ENCODE measurements at regions not wholly inside any gene's neighbourhood (a gene's known extent, or its start where the extent isn't known, plus 50 kb on each side); places are given as distances from the start of the nearest gene placed in this dataset.

- Histone ChIP-seq H3K14ac (ENCODE audit: insufficient read depth, low read length) (no peak overlapping the region), H3K79me2 (ENCODE audit: insufficient read depth, low read length) (no peaks in the 10 kb centered on the region), H3K27me3 (ENCODE audit: insufficient read depth, low read length) (peaks cover 2% of the 10 kb centered on the region; the same call in 1 of the 2 replicates), H4K20me1 (ENCODE audit: control insufficient read depth, insufficient read depth, insufficient read length) (no peaks in the 10 kb centered on the region), H4K5ac (ENCODE audit: insufficient read length, low read depth, low read length) (no peak overlapping the region), H2BK120ac (ENCODE audit: low read depth, low read length, poor library complexity, severe bottlenecking) (no peak overlapping the region), H3K18ac (ENCODE audit: insufficient read length, low read depth, low read length) (no peak overlapping the region), H4K91ac (ENCODE audit: insufficient read length, low read depth, low read length) (no peak overlapping the region), H2BK5ac (ENCODE audit: insufficient read length, low read length) (no peak overlapping the region), H3T11ph (ENCODE audit: low read length) (no peak overlapping the region), H3K79me1 (ENCODE audit: insufficient read depth, low read depth, low read length, poor library complexity, severe bottlenecking) (no peaks in the 10 kb centered on the region), H3K27ac (ENCODE audit: insufficient read length, low read depth, low read length) (no peak overlapping the region), H2AK5ac (ENCODE audit: insufficient read length, low read length) (no peak overlapping the region), H4K8ac (replicated peaks; ENCODE audit: insufficient read length, low read depth, low read length) (no peak overlapping the region), H3K23me2 (ENCODE audit: insufficient read length, low read depth, low read length, poor library complexity, severe bottlenecking) (no peaks in the 10 kb centered on the region), H3K4me1 (ENCODE audit: insufficient read depth, low read length) (no peaks in the 10 kb centered on the region), H3K23ac (ENCODE audit: insufficient read length, low read depth, low read length) (no peak overlapping the region), H3K4me2 (ENCODE audit: insufficient read depth, insufficient read length, low read length) (no peak overlapping the region), H3K9ac (ENCODE audit: extremely low read depth, insufficient read length, low read length) (no peak overlapping the region), H2BK20ac (ENCODE audit: low read depth, low read length, poor library complexity, severe bottlenecking) (no peak overlapping the region), H2BK15ac (ENCODE audit: low read depth, low read length) (no peak overlapping the region), H3K56ac (ENCODE audit: insufficient read length, low read depth, low read length) (no peak overlapping the region), H2AFZ (ENCODE audit: low read length) (no peak overlapping the region), H2BK12ac (ENCODE audit: insufficient read length, low read depth, low read length) (no peak overlapping the region), H3K4ac (ENCODE audit: low read depth, low read length) (no peak overlapping the region), H3K9me3 (ENCODE audit: control insufficient read depth, low read depth, low read length) (no peaks in the 10 kb centered on the region)
- peaks cover 2 to 5% of the 10 kb centered on the region in 2 experiments; a peak in 2 of 5 replicates for H3K9me3 Mint-ChIP-seq
- no peak overlapping the region for H3K27ac Mint-ChIP-seq
- no CpG with 5 or more reads among the region's 2 CpGs for WGBS (ENCODE audit: extremely low coverage, insufficient read length, low lambda C conversion rate)
- no peaks in the 10 kb centered on the region; a peak in 2 of 7 replicates for H3K36me3 Mint-ChIP-seq (ENCODE audit: insufficient read depth in 1 of 3, low read depth in 3 of 3)
- DNase-seq, result no peak
- peaks cover 17% of the 10 kb centered on the region for H3K27me3 Mint-ChIP-seq (ENCODE audit: low read depth)
- H3K4me3 Mint-ChIP-seq, result no peak overlapping the region
- TF ChIP-seq CTCF (conservative IDR thresholded peaks at IDR 0.05), result no peak
- H3K4me1 Mint-ChIP-seq, result peaks cover 3 to 5% of the 10 kb centered on the region in 2 experiments
Measured at GRCh38 chr2:64757126-64757525, 103.4 kb upstream of the SERTAD2 start.

Data from H9 (cell line).